ELR (cell line): ENCODE measurements at regions not wholly inside any gene's neighbourhood (a gene's known extent, or its start where the extent isn't known, plus 50 kb on each side); places are given as distances from the start of the nearest gene placed in this dataset.

Source experiments
- DNase-seq: peaks from one replicate; pipeline ENCODE4 v3.0.0-alpha.2; 2015; ENCODE audit warnings: low read depth

DNA sequence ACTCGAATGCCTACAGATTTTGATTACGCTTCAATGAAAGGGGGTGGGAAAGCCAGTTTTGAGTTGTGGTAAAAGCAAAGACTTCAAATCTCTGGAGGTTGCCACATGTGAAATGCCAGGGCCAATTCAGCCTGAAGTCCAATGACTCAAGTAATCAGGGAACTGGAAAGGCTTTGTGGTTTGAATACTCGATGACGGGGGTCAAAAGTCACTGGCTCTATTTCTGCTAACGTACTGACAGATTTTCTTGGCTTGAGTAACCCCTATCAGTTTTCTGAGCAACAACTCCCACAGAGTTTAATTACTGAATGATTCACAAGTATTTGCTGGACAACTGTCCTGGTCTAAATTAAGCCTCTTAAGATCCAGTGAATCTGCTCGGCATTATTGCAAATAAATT, 152.2 kb downstream of the SIPA1L2 start:
- peak; percentile 90 for DNase-seq

DNA sequence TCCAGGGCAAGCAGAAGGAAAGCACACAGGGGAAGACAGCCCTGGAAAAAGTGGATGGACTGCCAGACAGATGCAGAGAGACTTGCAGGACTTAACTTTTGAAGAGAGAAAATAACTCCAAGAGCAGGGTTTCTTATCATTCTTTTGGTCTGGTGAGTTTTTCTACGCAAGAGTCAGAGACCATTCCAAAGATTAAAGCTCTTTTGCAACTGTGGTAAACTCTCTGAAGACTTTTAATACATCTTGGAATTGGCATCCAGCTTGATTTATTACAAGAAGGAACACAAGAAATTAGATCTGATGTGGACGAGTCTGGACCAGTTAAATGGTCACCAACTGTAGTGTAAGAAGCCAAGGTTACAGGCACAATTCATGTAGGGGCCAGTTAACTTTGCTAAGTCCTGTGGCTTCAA, 153.4 kb downstream of the SIPA1L2 start:
- DNase-seq: no peak

DNA sequence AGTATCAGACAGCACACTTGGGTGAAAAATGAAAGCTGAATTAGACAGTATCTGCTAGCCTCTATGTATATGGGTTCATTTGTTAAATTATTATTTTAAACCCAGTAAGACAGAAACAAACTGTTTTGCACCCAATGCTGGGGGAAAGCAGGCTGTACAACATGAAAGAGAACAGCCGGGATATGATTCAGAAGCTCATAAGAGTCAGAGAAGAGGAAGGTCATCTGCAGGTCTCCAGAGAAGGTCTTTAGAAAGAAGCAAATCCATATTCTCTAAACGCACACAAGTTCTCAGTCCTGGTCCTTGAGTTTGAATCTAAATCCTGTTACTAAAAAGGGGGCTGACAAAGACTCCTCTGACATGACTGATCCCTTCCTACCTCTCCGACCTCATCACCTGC, 155.1 kb downstream of the SIPA1L2 start:
- peak; percentile 24 for DNase-seq

DNA sequence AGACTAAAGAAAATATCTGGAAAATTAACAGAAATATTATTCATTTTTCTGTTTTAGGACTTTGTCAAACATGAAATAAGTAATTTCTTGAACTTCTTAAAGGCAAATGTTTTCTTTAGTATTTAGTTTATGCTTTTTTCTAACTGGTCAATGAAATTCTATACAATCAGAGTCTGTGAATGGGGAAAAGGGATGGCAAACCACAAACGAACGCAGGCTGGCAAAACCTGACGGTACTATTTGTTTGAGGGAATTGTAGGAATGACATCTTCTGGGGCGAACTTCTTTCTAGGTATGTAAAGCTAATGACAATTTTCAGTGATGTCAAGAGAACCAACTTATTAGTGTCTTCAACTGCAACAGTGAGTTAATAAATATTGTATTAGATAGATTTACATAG, 156.0 kb downstream of the SIPA1L2 start:
- no peak for DNase-seq

DNA sequence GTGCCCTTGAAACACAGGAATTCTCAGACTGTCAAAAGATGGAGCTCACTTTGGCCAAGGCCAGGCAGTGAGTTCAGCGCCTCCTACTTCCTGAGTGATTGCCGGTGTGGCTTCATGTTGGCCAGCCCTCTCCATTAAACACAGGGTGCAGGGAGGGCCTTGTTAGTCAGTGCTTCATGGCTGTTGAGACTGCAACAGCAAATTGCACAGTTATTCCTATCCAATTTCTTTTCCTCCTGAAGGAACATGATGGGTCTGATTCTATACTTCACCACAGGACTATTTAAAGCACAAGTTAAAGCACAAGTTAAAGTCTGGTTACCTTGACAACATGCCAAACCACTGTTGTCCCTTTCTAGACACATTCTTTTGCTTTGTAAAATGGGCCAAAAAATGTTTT, 156.6 kb downstream of the SIPA1L2 start:
- peak; percentile 54 for DNase-seq

DNA sequence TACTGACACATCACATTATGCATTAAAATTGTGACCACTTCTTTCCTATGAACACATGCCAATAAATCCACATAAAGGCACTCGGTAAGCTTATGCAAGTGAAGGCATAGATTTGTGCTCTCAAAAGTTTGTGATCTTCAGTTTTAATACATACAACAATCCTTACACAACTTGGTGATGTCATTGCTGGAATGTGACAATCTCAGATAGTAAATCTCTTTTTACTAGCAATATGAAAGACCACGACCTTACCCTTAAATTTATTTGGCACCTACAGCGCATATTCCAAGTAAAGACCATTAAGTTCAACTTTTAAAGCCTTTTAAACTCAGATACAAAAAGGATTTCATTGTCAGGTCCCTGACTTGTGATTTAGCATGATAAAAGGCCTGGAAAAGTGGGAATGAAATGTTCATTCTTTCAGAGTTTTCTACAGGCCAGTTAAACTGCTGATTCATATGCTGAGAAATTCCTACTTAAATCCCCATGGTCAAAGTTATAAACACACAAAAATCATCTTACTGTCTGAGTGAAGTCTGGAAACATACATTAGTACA, 157.4 kb downstream of the SIPA1L2 start:
- peak; percentile 51 for DNase-seq

DNA sequence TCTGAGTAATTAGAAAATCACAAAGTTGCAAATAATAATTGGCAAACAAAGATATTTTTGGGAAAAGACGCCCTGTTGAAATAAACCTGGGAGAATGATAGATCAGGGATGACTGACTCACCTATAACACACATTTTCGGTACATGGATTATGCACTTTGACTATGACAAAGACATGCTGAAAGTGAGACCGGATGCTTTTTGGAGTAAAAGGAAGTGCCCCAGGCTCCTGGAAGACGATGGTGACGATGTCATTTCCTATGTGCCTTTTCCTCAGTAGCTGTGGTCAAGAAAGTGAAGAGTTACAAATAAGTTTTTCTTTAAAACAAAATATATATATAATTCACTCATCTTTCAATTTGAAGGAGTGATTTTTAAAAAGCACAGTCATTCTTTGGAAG, 158.7 kb downstream of the SIPA1L2 start:
- peak; percentile 71 for DNase-seq

DNA sequence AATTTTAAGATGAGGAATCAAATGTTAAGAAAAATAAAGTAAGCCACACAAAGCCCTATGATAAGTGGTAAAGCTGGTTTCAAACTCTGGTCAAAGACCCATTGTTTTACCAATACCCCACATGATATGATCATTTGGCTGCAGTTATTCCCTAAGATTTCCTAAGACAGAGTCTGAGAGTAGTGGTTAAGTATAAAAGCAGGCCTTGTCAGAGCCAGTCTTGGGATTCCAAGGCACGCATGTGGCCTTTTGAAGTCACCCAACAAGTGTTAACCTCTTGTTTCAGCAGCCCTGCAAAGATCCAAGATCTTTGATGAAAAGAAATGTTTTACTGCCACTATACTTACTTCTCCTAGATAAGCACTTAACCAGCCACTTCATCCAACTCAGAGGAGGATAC, 159.2 kb downstream of the SIPA1L2 start:
- DNase-seq: no peak

DNA sequence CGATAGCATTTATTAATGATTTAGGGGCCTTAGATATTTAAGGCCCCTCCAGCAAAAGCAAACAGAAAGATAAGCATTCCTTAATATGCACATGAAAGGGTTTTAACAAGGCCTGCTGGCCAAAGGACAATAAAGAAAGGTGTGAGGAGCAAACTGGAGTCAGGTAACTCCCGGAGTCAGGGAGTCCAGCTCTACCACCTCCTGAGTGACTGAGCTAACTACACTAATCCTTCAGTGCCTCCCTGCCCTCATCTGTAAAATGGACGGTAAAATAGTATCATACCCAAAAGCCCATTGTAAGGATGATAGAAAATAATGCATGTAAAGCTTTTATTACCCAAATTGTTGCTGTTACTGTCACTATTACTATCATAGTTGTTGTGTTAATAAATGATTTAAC, 161.7 kb downstream of the SIPA1L2 start:
- DNase-seq: no peak

DNA sequence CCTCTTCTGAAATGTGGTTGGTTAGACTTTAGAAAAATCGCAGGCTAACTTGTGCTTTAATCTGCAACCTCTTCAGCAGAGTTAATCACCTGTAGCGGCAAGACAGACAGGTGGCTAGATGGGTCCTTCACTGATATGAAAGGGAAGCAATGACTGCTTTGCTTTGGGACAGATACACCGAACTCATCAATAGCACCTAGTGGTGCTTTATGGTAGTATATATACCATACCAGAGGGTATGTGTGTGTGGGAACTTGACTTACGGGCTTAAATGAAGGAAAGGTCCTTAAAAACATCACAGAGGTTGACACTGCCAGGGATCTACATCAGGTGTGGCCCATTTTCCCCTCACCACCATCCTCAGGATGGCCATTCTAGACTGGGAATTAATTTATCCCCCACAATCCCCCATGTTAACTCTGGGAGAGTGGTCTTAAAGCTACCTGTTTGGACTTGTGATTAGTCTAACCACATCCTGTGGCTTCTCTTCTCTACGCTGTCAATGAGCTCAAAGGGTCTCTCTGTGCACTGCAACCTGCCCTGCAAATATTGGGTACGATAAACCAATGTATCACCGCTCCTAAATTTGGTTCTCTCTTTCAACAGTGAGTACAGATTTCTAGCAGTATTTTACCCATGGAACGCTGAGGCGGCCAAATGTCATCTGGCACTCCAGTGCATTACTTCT, 162.7 kb downstream of the SIPA1L2 start:
- DNase-seq: no peak

DNA sequence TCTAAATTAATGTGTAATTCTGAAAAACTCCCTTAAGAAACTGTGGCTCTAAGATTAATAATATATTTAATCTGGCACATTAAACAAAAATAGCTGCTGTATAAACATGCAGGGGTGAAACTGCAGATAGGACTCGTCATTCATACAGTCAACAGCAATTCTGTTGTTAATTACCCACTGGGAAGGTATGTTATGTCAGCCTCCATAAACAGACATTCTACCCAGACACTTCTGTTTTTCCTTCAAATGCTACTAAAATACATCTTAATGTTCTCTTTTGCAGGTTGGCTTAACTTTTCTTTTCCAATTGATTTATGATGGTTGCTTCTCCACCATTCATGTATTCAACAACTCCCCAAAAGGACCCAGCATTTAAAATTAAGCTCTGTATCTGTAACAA, 165.6 kb downstream of the SIPA1L2 start:
- no peak for DNase-seq

DNA sequence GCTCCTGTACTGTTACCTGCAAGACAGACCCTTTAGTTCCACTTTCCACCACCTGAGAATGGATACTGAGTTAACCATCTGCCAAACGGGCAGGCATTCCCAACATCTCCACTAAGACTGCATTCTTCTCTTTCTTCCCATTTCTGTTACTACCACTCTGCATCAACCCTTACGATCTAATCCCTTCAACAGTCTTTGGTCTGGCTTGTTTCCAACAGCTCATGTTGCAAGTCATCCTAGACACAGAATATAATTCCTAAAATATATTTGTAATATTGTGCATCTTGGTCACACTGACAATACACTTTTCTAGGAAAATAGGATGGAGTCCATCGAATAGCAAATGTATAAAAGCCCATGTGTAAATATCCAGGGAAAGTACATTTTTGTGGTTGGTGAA, 166.7 kb downstream of the SIPA1L2 start:
- no peak for DNase-seq

DNA sequence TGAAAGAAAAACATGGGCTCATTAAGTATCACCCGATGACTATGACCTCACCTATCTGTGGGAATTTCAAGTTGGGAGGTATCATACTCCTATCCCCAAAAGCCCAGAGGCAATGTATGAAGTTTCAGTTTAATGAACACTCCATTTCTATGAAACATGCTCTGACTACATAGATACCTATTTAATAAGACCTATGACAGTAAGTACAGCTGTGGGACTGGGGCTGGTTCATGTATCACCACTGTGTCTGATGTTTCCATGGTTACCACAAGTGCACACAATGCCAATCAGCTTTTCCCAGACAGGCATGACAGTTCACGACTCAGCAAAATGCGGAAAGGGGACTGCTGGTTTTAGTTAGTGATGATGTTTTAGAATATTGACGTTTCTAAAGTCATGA, 167.7 kb downstream of the SIPA1L2 start:
- no peak for DNase-seq

DNA sequence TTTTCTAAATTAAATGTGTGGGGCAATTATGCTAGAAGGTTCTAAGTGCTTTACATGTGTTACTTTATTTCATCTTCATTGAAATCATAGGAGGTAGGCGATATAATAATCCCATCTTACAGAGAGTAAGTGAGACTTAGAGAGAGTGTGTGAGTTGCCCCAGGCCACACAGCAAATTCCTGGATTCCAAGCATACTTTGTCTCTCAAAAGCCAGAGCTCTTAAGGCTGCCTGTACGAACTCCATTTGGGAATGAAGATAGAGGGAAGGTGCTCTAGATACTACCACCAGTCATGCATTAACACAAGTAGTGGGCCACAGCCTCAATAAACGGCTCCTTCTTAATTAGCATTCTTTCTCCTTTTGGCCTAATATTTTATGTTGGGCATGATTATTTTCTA, 170.1 kb downstream of the SIPA1L2 start:
- no peak for DNase-seq

DNA sequence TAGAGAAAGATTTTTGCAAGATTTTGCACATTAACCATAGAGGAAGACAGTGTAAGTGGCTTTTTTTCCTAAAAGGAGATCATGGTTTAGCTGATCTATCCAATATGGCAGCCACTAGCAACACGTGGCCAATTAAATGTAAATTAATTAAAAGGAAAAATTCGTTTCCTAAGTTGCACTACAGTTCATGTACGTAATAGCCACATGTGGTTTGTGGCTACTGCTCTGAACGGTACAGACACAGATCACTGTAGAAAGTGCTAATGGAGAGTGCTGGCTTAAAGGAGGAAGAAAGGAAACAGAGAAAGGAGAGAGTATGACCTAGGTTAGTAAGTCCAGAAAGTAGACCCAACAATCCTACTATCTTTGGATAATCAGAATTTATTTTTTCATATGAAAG, 170.8 kb downstream of the SIPA1L2 start:
- DNase-seq: no peak

DNA sequence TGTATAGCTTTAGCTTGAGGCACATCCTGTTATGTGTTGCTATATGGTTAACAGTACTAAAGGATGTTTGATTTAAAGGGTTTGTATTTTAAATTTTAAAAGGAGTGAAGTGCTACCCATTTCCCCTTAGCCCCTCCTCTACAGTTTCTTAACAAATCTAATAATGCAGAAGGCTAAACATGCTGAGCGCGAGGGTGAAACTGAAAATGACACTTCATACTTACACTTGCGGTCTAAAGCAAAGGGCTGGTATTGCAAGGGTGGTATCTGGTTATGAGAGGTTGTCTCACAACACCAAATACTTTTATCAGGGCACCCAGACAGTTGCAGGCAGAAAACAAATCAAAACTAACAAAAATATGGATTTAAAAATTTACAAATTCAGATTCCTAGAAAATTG, 172.3 kb downstream of the SIPA1L2 start:
- no peak for DNase-seq

DNA sequence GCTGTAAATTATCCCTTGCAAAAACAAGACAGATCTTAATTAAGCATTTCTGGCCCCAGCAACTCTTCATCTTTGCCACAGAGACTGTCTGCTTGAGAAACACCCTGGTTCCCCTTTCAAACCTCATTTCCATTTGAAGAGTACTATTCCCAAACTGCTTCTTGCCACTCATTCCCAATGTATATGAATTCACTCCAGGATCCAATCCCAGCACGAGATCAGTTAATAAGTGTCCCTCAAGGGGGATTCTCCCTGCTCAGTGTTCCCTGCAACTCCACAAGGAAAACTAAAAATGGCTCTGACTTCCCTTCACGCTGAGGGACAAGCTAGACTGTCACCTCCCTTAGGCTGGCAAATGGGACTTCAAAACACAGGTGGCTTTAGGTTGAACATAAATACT, 173.2 kb downstream of the SIPA1L2 start:
- DNase-seq: no peak

DNA sequence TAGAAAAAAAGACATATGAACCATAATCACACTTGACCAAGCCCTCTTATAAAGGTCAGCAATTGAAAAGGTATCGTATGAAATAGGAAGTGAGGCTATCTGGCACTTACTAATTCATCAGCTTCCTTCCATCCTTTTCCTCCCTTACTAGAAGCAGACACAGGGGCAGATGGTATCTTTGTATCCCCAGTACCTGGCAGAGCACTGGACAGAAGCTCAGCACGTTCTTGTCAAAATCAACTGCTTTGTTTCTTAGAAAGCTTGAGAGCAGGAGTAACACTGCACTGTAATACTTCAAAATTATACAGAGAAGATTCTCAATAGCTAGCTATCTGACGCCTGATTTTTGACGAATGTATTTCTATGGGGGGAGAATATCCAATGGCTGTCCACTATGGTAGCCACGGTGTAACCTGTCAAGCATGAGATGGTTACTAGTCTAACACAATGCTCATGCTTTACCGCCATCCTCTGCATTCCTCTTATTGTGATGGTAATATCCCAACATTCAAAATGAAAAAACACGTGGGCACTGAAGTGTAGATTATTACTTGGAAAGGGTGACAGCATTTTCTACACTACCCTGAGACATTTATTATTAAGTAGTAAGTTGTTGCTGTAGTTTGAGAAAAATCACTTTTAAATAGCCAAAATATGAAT, 175.6 kb downstream of the SIPA1L2 start:
- DNase-seq: no peak

DNA sequence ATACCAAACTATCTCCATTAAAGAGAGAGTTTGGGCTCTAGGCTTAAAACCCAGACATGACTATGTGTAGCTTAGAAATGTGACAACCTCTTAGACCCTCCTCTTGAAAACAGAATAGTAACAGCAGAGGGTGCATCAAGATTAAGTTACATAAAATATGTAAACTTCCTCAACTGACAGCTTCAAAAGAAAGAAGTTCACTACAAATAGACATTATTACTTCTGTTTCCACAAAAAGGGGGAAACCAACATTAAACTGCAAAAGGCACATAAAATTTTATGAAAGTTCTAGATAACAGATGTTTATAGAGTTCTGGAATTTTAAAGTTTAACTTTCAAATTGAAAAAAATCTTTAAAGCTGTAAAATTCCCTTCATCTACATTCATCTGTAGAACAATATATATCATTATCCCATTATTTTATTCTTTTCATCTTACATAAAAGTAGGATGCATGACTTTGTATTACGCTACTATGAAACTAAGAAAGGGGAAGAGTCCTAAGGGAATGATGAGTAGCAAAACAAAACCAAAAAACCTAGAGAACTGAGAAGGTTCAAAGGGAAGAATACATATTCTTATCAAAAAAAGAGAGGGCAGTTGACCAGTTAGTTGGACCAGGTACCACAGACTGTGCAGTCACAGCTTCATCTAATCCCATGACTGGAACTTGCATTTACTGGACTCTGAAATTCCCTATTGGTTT, 177.0 kb downstream of the SIPA1L2 start:
- DNase-seq: no peak

DNA sequence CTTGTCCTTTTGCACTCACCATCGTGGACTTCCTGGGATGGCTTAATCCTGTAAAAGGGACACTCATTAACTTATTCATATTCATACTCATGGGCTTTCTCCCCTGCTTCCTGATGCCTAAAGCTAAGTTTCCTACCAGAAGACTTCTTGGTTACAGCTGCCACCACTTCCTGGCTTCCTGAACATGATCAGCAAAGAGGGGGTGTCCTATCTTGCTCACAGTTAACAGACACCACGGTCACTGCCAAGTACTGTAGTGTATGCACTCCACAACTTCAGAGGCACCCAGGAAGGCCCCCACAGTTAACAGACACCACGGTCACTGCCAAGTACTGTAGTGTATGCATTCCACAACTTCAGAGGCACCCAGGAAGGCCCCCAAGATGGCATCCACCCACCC, 177.8 kb downstream of the SIPA1L2 start:
- no peak for DNase-seq

DNA sequence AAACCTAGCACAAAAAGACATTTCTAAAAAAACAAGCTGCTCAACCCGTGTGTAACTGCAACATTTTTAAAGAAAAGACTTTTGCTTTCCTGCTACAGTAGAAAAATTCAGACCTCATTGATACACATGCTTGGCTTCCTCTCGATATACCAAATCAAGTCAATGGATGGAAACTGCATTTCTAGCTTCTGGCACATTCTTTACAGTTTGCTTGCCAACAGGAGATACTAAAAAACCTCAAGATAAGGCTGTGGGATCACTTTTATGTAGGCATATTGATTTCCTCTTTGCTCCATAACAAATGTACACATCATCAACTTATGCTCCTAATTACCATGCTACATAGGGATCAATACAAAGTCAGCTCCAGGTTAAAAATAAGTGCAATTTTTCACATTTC, 178.4 kb downstream of the SIPA1L2 start:
- DNase-seq: no peak

DNA sequence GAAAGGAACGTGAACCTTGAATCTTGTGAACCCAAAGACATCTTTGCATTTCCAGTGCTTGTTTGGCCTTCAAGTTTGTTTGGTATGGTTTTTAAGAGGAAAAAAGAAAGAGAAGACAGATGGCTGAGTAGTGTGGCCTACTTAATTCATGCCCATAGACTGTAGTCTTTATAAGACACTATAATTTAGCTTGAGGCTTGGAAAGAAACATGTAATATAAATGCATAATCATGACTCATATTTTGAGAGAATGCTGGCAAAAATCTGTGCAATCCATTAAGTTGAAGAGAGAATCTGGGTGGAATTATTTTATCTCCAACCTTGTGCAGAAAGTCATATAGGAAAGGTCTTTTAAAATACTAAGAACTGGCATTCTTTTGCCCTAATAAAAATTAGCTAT, 179.3 kb downstream of the SIPA1L2 start:
- peak; percentile 15 for DNase-seq

DNA sequence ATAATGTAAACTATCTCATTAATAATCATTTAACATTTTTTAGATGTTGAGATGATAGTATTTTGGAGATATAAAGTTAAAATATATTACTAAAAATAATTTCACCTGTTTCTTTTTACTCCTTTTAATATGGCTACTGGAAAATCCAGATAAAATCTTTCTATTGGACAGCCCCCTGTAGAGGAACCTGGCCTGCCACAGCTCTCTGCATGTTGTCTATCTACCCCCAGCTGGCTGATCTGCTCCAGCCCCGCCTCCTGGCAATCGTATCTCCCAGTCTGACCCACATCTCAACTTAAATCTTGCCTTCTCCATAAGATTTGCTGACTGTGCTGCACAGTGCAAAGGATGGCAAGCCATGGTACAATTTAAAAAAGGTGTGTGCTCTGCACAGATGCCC, 182.8 kb downstream of the SIPA1L2 start:
- DNase-seq: no peak
